ENCODE measurements at regions not wholly inside any gene's neighbourhood (a gene's known extent, or its start where the extent isn't known, plus 50 kb on each side); places are given as distances from the start of the nearest gene placed in this dataset.

GRCh38 chr4:180913750-180914149, 1329.5 kb upstream of the TENM3 start:
- no peak overlapping the region for H3K27ac ChIP-seq (ENCODE audit: low read depth, low read length)
- H3K4me1 ChIP-seq (ENCODE audit: control insufficient read depth in 1 of 2, insufficient read depth in 2 of 2, low read length in 2 of 2): no peaks in the 10 kb centered on the region
- H3K27me3 ChIP-seq (ENCODE audit: control insufficient read depth in 1 of 2, insufficient read depth in 2 of 2, low read length in 2 of 2): no peaks in the 10 kb centered on the region

GRCh38 chr4:180923486-180923885, 1319.7 kb upstream of the TENM3 start:
- Histone ChIP-seq H3K9ac (ENCODE audit: low read depth in 1 of 2, low read length in 2 of 2) (no peak overlapping the region), H3K27ac (ENCODE audit: low read depth, low read length) (no peak overlapping the region), H3K27me3 (ENCODE audit: control insufficient read depth in 1 of 2, insufficient read depth in 2 of 2, low read length in 2 of 2) (no peaks in the 10 kb centered on the region), H3K9me3 (ENCODE audit: control insufficient read depth in 1 of 2, low read length in 2 of 2) (no peaks in the 10 kb centered on the region), H3K4me3 (ENCODE audit: low read depth in 1 of 2, low read length in 2 of 2) (no peak overlapping the region), H3K36me3 (ENCODE audit: control insufficient read depth in 1 of 2, insufficient read depth in 2 of 2, low read length in 2 of 2) (no peaks in the 10 kb centered on the region), H3K4me1 (ENCODE audit: control insufficient read depth in 1 of 2, insufficient read depth in 2 of 2, low read length in 2 of 2) (no peaks in the 10 kb centered on the region)

More at GRCh38 chr4:180913750-180914149, 1329.5 kb upstream of the TENM3 start:
- Histone ChIP-seq H3K4me3 (ENCODE audit: low read depth in 1 of 2, low read length in 2 of 2) (no peak overlapping the region), H3K36me3 (ENCODE audit: control insufficient read depth in 1 of 2, insufficient read depth in 2 of 2, low read length in 2 of 2) (no peaks in the 10 kb centered on the region), H3K9me3 (ENCODE audit: control insufficient read depth in 1 of 2, low read length in 2 of 2) (peaks cover 0 to 11% of the 10 kb centered on the region in 2 donors), H3K9ac (ENCODE audit: low read depth in 1 of 2, low read length in 2 of 2) (no peak overlapping the region)

GRCh38 chr4:180925805-180926204, 1317.4 kb upstream of the TENM3 start:
- H3K36me3 ChIP-seq (ENCODE audit: control insufficient read depth in 1 of 2, insufficient read depth in 2 of 2, low read length in 2 of 2): no peaks in the 10 kb centered on the region
- no peaks in the 10 kb centered on the region for H3K4me1 ChIP-seq (ENCODE audit: control insufficient read depth in 1 of 2, insufficient read depth in 2 of 2, low read length in 2 of 2)
- no peaks in the 10 kb centered on the region for H3K27me3 ChIP-seq (ENCODE audit: control insufficient read depth in 1 of 2, insufficient read depth in 2 of 2, low read length in 2 of 2)
- H3K9ac ChIP-seq (ENCODE audit: low read depth in 1 of 2, low read length in 2 of 2): no peak overlapping the region
- H3K4me3 ChIP-seq (ENCODE audit: low read depth in 1 of 2, low read length in 2 of 2): no peak overlapping the region
- H3K27ac ChIP-seq (ENCODE audit: low read depth, low read length): no peak overlapping the region
- H3K9me3 ChIP-seq (ENCODE audit: control insufficient read depth in 1 of 2, low read length in 2 of 2): peaks cover 0 to 3% of the 10 kb centered on the region in 2 donors

- no peaks in the 10 kb centered on the region for H3K4me1 ChIP-seq (ENCODE audit: control insufficient read depth in 1 of 2, insufficient read depth in 2 of 2, low read length in 2 of 2)
- no peak overlapping the region for H3K4me3 ChIP-seq (ENCODE audit: low read depth in 1 of 2, low read length in 2 of 2)
- no peaks in the 10 kb centered on the region for H3K27me3 ChIP-seq (ENCODE audit: control insufficient read depth in 1 of 2, insufficient read depth in 2 of 2, low read length in 2 of 2)
- no peak overlapping the region for H3K9ac ChIP-seq (ENCODE audit: low read depth in 1 of 2, low read length in 2 of 2)
- no peak overlapping the region for H3K27ac ChIP-seq (ENCODE audit: low read depth, low read length)
- no peaks in the 10 kb centered on the region for H3K36me3 ChIP-seq (ENCODE audit: control insufficient read depth in 1 of 2, insufficient read depth in 2 of 2, low read length in 2 of 2)
- peaks cover 0 to 3% of the 10 kb centered on the region in 2 donors for H3K9me3 ChIP-seq (ENCODE audit: control insufficient read depth in 1 of 2, low read length in 2 of 2)
Observed at GRCh38 chr4:180926277-180926676, 1316.9 kb upstream of the TENM3 start.

- Histone ChIP-seq H3K9ac (ENCODE audit: low read depth in 1 of 2, low read length in 2 of 2) (no peak overlapping the region), H3K4me1 (ENCODE audit: control insufficient read depth in 1 of 2, insufficient read depth in 2 of 2, low read length in 2 of 2) (no peaks in the 10 kb centered on the region), H3K4me3 (ENCODE audit: low read depth in 1 of 2, low read length in 2 of 2) (no peak overlapping the region), H3K9me3 (ENCODE audit: control insufficient read depth in 1 of 2, low read length in 2 of 2) (peaks cover 0 to 3% of the 10 kb centered on the region in 2 donors), H3K27me3 (ENCODE audit: control insufficient read depth in 1 of 2, insufficient read depth in 2 of 2, low read length in 2 of 2) (no peaks in the 10 kb centered on the region), H3K36me3 (ENCODE audit: control insufficient read depth in 1 of 2, insufficient read depth in 2 of 2, low read length in 2 of 2) (no peaks in the 10 kb centered on the region), H3K27ac (ENCODE audit: low read depth, low read length) (no peak overlapping the region)
Observed at GRCh38 chr4:180932370-180933001, 1310.7 kb upstream of the TENM3 start.

GRCh38 chr4:180937083-180937482, 1306.1 kb upstream of the TENM3 start:
- H3K9me3 ChIP-seq (ENCODE audit: control insufficient read depth in 1 of 2, low read length in 2 of 2): peaks cover 0 to 4% of the 10 kb centered on the region in 2 donors
- H3K36me3 ChIP-seq (ENCODE audit: control insufficient read depth in 1 of 2, insufficient read depth in 2 of 2, low read length in 2 of 2): no peaks in the 10 kb centered on the region
- H3K27ac ChIP-seq (ENCODE audit: low read depth, low read length): no peak overlapping the region
- H3K4me3 ChIP-seq (ENCODE audit: low read depth in 1 of 2, low read length in 2 of 2): no peak overlapping the region
- H3K4me1 ChIP-seq (ENCODE audit: control insufficient read depth in 1 of 2, insufficient read depth in 2 of 2, low read length in 2 of 2): no peaks in the 10 kb centered on the region
- no peak overlapping the region for H3K9ac ChIP-seq (ENCODE audit: low read depth in 1 of 2, low read length in 2 of 2)
- H3K27me3 ChIP-seq (ENCODE audit: control insufficient read depth in 1 of 2, insufficient read depth in 2 of 2, low read length in 2 of 2): no peaks in the 10 kb centered on the region

- Histone ChIP-seq H3K27me3 (ENCODE audit: control insufficient read depth in 1 of 2, insufficient read depth in 2 of 2, low read length in 2 of 2) (no peaks in the 10 kb centered on the region), H3K4me3 (ENCODE audit: low read depth in 1 of 2, low read length in 2 of 2) (no peak overlapping the region), H3K9ac (ENCODE audit: low read depth in 1 of 2, low read length in 2 of 2) (no peak overlapping the region), H3K27ac (ENCODE audit: low read depth, low read length) (no peak overlapping the region), H3K9me3 (ENCODE audit: control insufficient read depth in 1 of 2, low read length in 2 of 2) (peaks cover 0 to 4% of the 10 kb centered on the region in 2 donors), H3K4me1 (ENCODE audit: control insufficient read depth in 1 of 2, insufficient read depth in 2 of 2, low read length in 2 of 2) (no peaks in the 10 kb centered on the region), H3K36me3 (ENCODE audit: control insufficient read depth in 1 of 2, insufficient read depth in 2 of 2, low read length in 2 of 2) (no peaks in the 10 kb centered on the region)
Observed at GRCh38 chr4:180940680-180941079, 1302.5 kb upstream of the TENM3 start.

- H3K9ac ChIP-seq (ENCODE audit: low read depth in 1 of 2, low read length in 2 of 2): no peak overlapping the region
- H3K4me1 ChIP-seq (ENCODE audit: control insufficient read depth in 1 of 2, insufficient read depth in 2 of 2, low read length in 2 of 2): no peaks in the 10 kb centered on the region
- no peak overlapping the region for H3K27ac ChIP-seq (ENCODE audit: low read depth, low read length)
- H3K9me3 ChIP-seq (ENCODE audit: control insufficient read depth in 1 of 2, low read length in 2 of 2): peaks cover 0 to 4% of the 10 kb centered on the region in 2 donors
- H3K27me3 ChIP-seq (ENCODE audit: control insufficient read depth in 1 of 2, insufficient read depth in 2 of 2, low read length in 2 of 2): no peaks in the 10 kb centered on the region
- H3K4me3 ChIP-seq (ENCODE audit: low read depth in 1 of 2, low read length in 2 of 2): no peak overlapping the region
- no peaks in the 10 kb centered on the region for H3K36me3 ChIP-seq (ENCODE audit: control insufficient read depth in 1 of 2, insufficient read depth in 2 of 2, low read length in 2 of 2)
Observed at GRCh38 chr4:180942367-180942916, 1300.8 kb upstream of the TENM3 start.

GRCh38 chr4:180946188-180946587, 1297.0 kb upstream of the TENM3 start:
- H3K4me1 ChIP-seq (ENCODE audit: control insufficient read depth in 1 of 2, insufficient read depth in 2 of 2, low read length in 2 of 2): no peaks in the 10 kb centered on the region
- H3K36me3 ChIP-seq (ENCODE audit: control insufficient read depth in 1 of 2, insufficient read depth in 2 of 2, low read length in 2 of 2): no peaks in the 10 kb centered on the region

GRCh38 chr4:180947425-180947824, 1295.8 kb upstream of the TENM3 start:
- Histone ChIP-seq H3K27me3 (ENCODE audit: control insufficient read depth in 1 of 2, insufficient read depth in 2 of 2, low read length in 2 of 2) (no peaks in the 10 kb centered on the region), H3K4me1 (ENCODE audit: control insufficient read depth in 1 of 2, insufficient read depth in 2 of 2, low read length in 2 of 2) (no peaks in the 10 kb centered on the region), H3K36me3 (ENCODE audit: control insufficient read depth in 1 of 2, insufficient read depth in 2 of 2, low read length in 2 of 2) (no peaks in the 10 kb centered on the region)

More at GRCh38 chr4:180946188-180946587, 1297.0 kb upstream of the TENM3 start:
- no peak overlapping the region for H3K27ac ChIP-seq (ENCODE audit: low read depth, low read length)
- no peaks in the 10 kb centered on the region for H3K9me3 ChIP-seq (ENCODE audit: control insufficient read depth in 1 of 2, low read length in 2 of 2)
- no peak overlapping the region for H3K9ac ChIP-seq (ENCODE audit: low read depth in 1 of 2, low read length in 2 of 2)
- no peak overlapping the region for H3K4me3 ChIP-seq (ENCODE audit: low read depth in 1 of 2, low read length in 2 of 2)
- no peaks in the 10 kb centered on the region for H3K27me3 ChIP-seq (ENCODE audit: control insufficient read depth in 1 of 2, insufficient read depth in 2 of 2, low read length in 2 of 2)

More at GRCh38 chr4:180947425-180947824, 1295.8 kb upstream of the TENM3 start:
- Histone ChIP-seq H3K9ac (ENCODE audit: low read depth in 1 of 2, low read length in 2 of 2) (no peak overlapping the region), H3K27ac (ENCODE audit: low read depth, low read length) (no peak overlapping the region), H3K9me3 (ENCODE audit: control insufficient read depth in 1 of 2, low read length in 2 of 2) (no peaks in the 10 kb centered on the region), H3K4me3 (ENCODE audit: low read depth in 1 of 2, low read length in 2 of 2) (no peak overlapping the region)
